ENCODE measurements at regions not wholly inside any gene's neighbourhood (a gene's known extent, or its start where the extent isn't known, plus 50 kb on each side); places are given as distances from the start of the nearest gene placed in this dataset.

- ChIA-PET POLR2A (no interaction called here), CTCF (ENCODE audit: low intra/inter-chr PET ratio, low total read pairs) (no interaction called here)
- Histone ChIP-seq H3K4me2 (ENCODE audit: low read depth, low read length) (no peak overlapping the region), H4K20me1 (ENCODE audit: insufficient read depth, low read length) (no peaks in the 10 kb centered on the region), H3K36me3 (replicated peaks in 1 of 2; ENCODE audit: control insufficient read depth in 1 of 2, insufficient read depth in 2 of 2, low read length in 2 of 2) (no peaks in the 10 kb centered on the region), H3K9me3 (ENCODE audit: low read length) (no peaks in the 10 kb centered on the region), H2AFZ (ENCODE audit: low read length) (no peak overlapping the region), H3K4me3 (replicated peaks in 1 of 3; ENCODE audit: insufficient read depth in 1 of 3, low read depth in 2 of 3, low read length in 3 of 3) (no peak overlapping the region), H3K4me1 (ENCODE audit: insufficient read depth, low read length) (no peaks in the 10 kb centered on the region), H3K27me3 (ENCODE audit: control insufficient read depth in 1 of 2, insufficient read depth in 2 of 2, low read length in 2 of 2) (no peaks in the 10 kb centered on the region; a peak in 2 of 5 replicates), H3K27ac (ENCODE audit: extremely low read length, insufficient read depth, low read length) (no peak overlapping the region), H3K79me2 (ENCODE audit: insufficient read depth, low read length) (no peaks in the 10 kb centered on the region), H3K9ac (ENCODE audit: insufficient read depth, low read depth, low read length) (no peak overlapping the region)
- WGBS (ENCODE audit: low lambda C conversion rate): 5% methylated on average over 6 of the region's 7 CpGs
- ATAC-seq (no peak), FAIRE-seq (no peak), DNase-seq (ENCODE audit: low spot score) (no peak)
- in situ Hi-C loops (cut with HindIII; ENCODE audit: extremely low pct_ligation_motif_present, low pct_unique_long_range_greater_than_20kb) (no loop called here), intact Hi-C loops (cut with micrococcal nuclease; ENCODE audit: unreplicated experiment) (no loop called here)
- no TSS peak for BruUV-seq (replicated peaks)
- TF ChIP-seq SRY (CRISPR knock-in tag; IDR thresholded peaks at IDR 0.05): no peak
- no peak for TF ChIP-seq CC2D1A (CRISPR knock-in tag; IDR thresholded peaks at IDR 0.05)
- no peak for TF ChIP-seq NFE2L2 (IDR thresholded peaks at IDR 0.05; ENCODE audit: low read length)
- TF ChIP-seq GATA4 (IDR thresholded peaks at IDR 0.05; ENCODE audit: borderline replicate concordance, low read depth): no peak
- TF ChIP-seq ZNF138 (CRISPR knock-in tag; IDR thresholded peaks at IDR 0.05; ENCODE audit: low read depth): no peak
- TF ChIP-seq ZNF550 (CRISPR knock-in tag; IDR thresholded peaks at IDR 0.05; ENCODE audit: borderline replicate concordance): no peak
- no peak for TF ChIP-seq ZNF350 (CRISPR knock-in tag; IDR thresholded peaks at IDR 0.05; ENCODE audit: borderline replicate concordance, low read depth)
- TF ChIP-seq ZNF276 (CRISPR knock-in tag; IDR thresholded peaks at IDR 0.05; ENCODE audit: low read depth): no peak
- no peak for TF ChIP-seq HOXA5 (CRISPR knock-in tag; IDR thresholded peaks at IDR 0.05)
- no peak for TF ChIP-seq ZNF292 (CRISPR knock-in tag; IDR thresholded peaks at IDR 0.05; ENCODE audit: borderline replicate concordance, low read depth)
Observed at GRCh38 chr6:150312844-150313584, 55.8 kb upstream of the IYD start.
